Loucy (cell line): ENCODE measurements at regions not wholly inside any gene's neighbourhood (a gene's known extent, or its start where the extent isn't known, plus 50 kb on each side); places are given as distances from the start of the nearest gene placed in this dataset.
A peak's percentile ranks its signal among the peaks of the same experiment; 100 is the strongest.

Source experiments
- H2AFZ ChIP-seq: fragments of 200-600 bp; sonication (generic); 2 replicates; pipeline ENCODE4 v1.6.0; 2016; ENCODE audit warnings: antibody characterized with exemption, mild to moderate bottlenecking, low read length, moderate library complexity
- H3F3A ChIP-seq: fragments of 200-600 bp; 2 replicates; pipeline ENCODE4 v1.6.0; 2016; ENCODE audit warnings: antibody characterized with exemption, low read depth, mild to moderate bottlenecking
- H3K27me3 ChIP-seq: fragments of 200-600 bp; sonication (generic); 2 replicates; pipeline ENCODE4 v1.6.1; 2014; ENCODE audit warnings: low read length, mild to moderate bottlenecking; ENCODE audit not compliant: insufficient read depth, poor library complexity, severe bottlenecking
- H3K36me3 ChIP-seq: fragments of 200-600 bp; sonication (generic); 2 replicates; pipeline ENCODE4 v1.6.1; 2016; ENCODE audit warnings: low read length; ENCODE audit not compliant: insufficient read depth
- H3K4me1 ChIP-seq: fragments of 200-600 bp; sonication (generic); 2 replicates; pipeline ENCODE4 v1.5.1; 2014; ENCODE audit warnings: low read length, mild to moderate bottlenecking; ENCODE audit not compliant: insufficient read depth, poor library complexity, severe bottlenecking
- H3K4me2 ChIP-seq: fragments of 200-600 bp; sonication (generic); 2 replicates; pipeline ENCODE4 v1.6.0; 2014; ENCODE audit warnings: antibody characterized with exemption, low read length, low read depth, mild to moderate bottlenecking; ENCODE audit not compliant: poor library complexity, severe bottlenecking
- H3K4me3 ChIP-seq: fragments of 200-600 bp; sonication (generic); 2 replicates; pipeline ENCODE4 v1.5.1; 2014; ENCODE audit warnings: low read length, mild to moderate bottlenecking, mixed read lengths; ENCODE audit not compliant: poor library complexity, severe bottlenecking
- H3K79me2 ChIP-seq: fragments of 200-600 bp; sonication (generic); 2 replicates; pipeline ENCODE4 v1.6.1; 2014; ENCODE audit warnings: low read length; ENCODE audit not compliant: insufficient read depth
- H3K9ac ChIP-seq: fragments of 200-600 bp; sonication (generic); 2 replicates; pipeline ENCODE4 v1.6.0; 2014; ENCODE audit warnings: mild to moderate bottlenecking, low read depth, low read length, moderate library complexity; ENCODE audit not compliant: poor library complexity, severe bottlenecking
- H3K9me2 ChIP-seq: fragments of 200-600 bp; sonication (generic); replicated peaks from 2 replicates; pipeline ENCODE4 v1.6.1; 2016; ENCODE audit warnings: low read depth, low read length, mixed read lengths
- H3K9me3 ChIP-seq: fragments of 200-600 bp; sonication (generic); 2 replicates; pipeline ENCODE4 v1.6.1; 2014; ENCODE audit warnings: mild to moderate bottlenecking, antibody characterized with exemption, low read length, low read depth; ENCODE audit not compliant: insufficient read depth
- H4K20me1 ChIP-seq: fragments of 200-600 bp; sonication (generic); 2 replicates; pipeline ENCODE4 v1.6.0; 2014; ENCODE audit warnings: antibody characterized with exemption, low read length, mild to moderate bottlenecking; ENCODE audit not compliant: insufficient read depth, poor library complexity, severe bottlenecking
- EZH2phosphoT487 ChIP-seq: fragments of 200-600 bp; IDR thresholded peaks from 2 replicates; pipeline ENCODE4 v1.6.1; 2018; ENCODE audit warnings: antibody characterized with exemption, mild to moderate bottlenecking, moderate library complexity, borderline replicate concordance
- TF ChIP-seq, protein P1 (sequence below): fragments of 200-600 bp; sonication (generic); conservative IDR thresholded peaks from 2 replicates; pipeline ENCODE4 v1.5.1; 2014; ENCODE audit warnings: mild to moderate bottlenecking, antibody characterized with exemption, low read length

DNA sequence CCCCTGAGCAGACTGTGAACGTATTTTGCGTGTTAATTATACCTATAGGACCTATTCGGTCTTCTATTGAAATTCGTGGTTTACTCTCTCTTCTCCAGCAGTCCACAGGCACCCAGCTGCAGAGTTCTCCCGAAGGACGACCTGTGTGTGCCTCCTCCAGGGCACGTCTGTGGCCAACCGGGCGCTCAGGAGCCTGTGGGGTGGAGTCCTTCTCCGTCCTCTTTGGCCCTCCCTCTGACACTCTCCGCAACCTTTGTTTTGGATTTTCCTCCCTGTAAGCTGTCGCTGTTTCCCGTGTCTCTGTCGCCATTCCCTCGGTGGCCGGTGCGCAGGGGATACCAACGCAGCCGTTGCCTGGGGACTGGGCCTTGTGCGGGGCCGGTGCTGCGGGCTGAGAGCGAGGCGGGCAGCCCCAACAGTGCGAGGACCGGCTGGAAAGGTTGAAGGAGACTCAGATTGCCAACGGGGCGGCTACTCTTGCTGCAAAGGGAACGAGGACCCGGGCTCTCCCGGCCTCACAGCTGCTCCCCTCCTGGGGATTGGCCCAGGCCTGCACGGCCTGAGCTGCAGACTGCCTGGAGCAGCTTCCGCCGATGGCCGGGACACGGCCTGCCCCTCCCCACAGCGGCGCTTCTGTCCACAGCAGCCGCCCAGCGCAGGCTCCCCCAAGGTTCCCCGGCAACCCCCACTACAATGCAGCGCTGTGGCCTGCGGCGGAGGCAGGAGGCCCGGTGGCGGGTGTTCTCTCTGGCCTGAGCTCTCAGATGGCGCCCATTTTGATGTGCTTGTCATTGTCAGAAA lies 221.0 kb downstream of the MTX2 start:
- H3K9me2 ChIP-seq, result no peaks in the 10 kb centered on the region
- no peak overlapping the region for H2AFZ ChIP-seq
- no peaks in the 10 kb centered on the region for H3K79me2 ChIP-seq
- no peaks in the 10 kb centered on the region for H3K27me3 ChIP-seq
- no peaks in the 10 kb centered on the region for H3K36me3 ChIP-seq
- no peak overlapping the region for H3K4me3 ChIP-seq
- H4K20me1 ChIP-seq, result no peaks in the 10 kb centered on the region
- no peaks in the 10 kb centered on the region for H3K9me3 ChIP-seq
- H3K4me1 ChIP-seq, result peaks cover 41% of the 10 kb centered on the region
- no peak overlapping the region for H3K9ac ChIP-seq
- peak overlapping the region; percentile 55 for H3K4me2 ChIP-seq
- TF ChIP-seq, protein P1, sequence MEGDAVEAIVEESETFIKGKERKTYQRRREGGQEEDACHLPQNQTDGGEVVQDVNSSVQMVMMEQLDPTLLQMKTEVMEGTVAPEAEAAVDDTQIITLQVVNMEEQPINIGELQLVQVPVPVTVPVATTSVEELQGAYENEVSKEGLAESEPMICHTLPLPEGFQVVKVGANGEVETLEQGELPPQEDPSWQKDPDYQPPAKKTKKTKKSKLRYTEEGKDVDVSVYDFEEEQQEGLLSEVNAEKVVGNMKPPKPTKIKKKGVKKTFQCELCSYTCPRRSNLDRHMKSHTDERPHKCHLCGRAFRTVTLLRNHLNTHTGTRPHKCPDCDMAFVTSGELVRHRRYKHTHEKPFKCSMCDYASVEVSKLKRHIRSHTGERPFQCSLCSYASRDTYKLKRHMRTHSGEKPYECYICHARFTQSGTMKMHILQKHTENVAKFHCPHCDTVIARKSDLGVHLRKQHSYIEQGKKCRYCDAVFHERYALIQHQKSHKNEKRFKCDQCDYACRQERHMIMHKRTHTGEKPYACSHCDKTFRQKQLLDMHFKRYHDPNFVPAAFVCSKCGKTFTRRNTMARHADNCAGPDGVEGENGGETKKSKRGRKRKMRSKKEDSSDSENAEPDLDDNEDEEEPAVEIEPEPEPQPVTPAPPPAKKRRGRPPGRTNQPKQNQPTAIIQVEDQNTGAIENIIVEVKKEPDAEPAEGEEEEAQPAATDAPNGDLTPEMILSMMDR, result no peak
- no peak for TF ChIP-seq EZH2phosphoT487
- H3F3A ChIP-seq, result peaks cover 8% of the 10 kb centered on the region; the same call in 1 of the 2 replicates

DNA sequence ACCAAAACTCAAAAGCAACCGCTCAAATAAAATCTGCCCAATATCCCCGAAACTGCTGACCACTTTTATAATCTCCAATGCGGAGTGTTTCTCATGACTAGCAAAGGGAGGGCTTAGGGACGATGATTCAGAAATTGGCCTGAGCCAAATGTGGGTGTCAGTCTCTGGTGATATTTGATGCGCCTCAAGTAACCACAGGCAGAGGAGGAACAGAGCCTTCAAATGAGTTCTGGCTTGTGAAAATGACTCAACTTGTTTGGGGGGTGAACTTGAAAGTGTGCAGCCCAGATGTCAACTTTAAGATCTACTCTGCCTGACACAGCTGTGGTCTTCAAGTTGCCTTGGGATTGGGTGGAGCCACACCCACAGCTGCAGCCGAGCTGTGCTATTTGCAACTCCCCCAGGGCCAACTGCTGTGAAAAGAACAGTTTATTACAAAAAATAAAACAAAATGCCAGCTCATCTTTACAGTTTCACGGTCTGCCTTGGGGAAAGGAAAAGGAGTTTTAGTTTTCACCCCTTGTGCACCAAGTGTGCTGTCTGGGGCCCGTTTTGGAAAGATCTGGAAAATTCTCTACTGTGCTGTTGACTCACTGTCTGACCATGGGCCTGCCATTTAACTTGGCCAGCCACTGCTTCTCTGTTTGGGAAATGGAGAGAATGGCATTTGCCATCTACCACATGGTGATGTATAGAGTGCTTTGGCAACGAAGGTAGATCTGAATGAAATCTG lies 222.1 kb downstream of the MTX2 start:
- H3K9ac ChIP-seq, result peak overlapping the region; percentile 27

DNA sequence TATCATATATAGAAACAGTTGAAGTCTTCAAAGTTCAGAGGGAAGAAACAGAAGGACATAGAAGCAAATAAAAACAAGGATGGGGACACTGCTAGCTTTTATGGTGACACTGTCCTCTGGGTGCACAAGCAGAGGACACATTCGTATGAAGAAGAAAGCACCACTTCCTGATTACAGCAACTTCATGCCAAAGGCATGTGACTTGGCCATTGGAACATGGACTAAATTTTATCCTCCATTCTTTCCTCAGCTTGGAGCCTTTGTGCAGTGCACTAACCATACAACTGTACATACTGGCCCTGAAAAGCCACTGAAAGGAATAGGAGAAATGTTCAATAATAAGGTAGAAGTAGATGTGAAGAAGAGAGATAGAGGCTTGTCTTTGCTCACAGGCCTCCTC lies 223.3 kb downstream of the MTX2 start:
- no peak overlapping the region for H3K4me3 ChIP-seq
- H3K9ac ChIP-seq, result no peak overlapping the region
- H3K4me2 ChIP-seq, result no peak overlapping the region
- no peaks in the 10 kb centered on the region for H3K27me3 ChIP-seq
- H3F3A ChIP-seq, result peaks cover 8% of the 10 kb centered on the region; the same call in 1 of the 2 replicates
- TF ChIP-seq, protein P1, result no peak
- no peak for TF ChIP-seq EZH2phosphoT487
- H3K79me2 ChIP-seq, result no peaks in the 10 kb centered on the region
- H4K20me1 ChIP-seq, result no peaks in the 10 kb centered on the region
- H3K9me3 ChIP-seq, result no peaks in the 10 kb centered on the region
- H3K4me1 ChIP-seq, result peaks cover 41% of the 10 kb centered on the region
- no peaks in the 10 kb centered on the region for H3K36me3 ChIP-seq
- no peak overlapping the region for H2AFZ ChIP-seq
- no peaks in the 10 kb centered on the region for H3K9me2 ChIP-seq

More for the DNA sequence above, 222.1 kb downstream of the MTX2 start:
- peak overlapping the region; percentile 40 for H3K4me3 ChIP-seq
- peak overlapping the region; percentile 65; the same call in 1 of the 2 replicates for H2AFZ ChIP-seq
- H4K20me1 ChIP-seq, result no peaks in the 10 kb centered on the region
- no peaks in the 10 kb centered on the region for H3K79me2 ChIP-seq
- no peaks in the 10 kb centered on the region for H3K36me3 ChIP-seq
- H3K9me3 ChIP-seq, result no peaks in the 10 kb centered on the region
- peaks cover 8% of the 10 kb centered on the region; the same call in 1 of the 2 replicates for H3F3A ChIP-seq
- no peaks in the 10 kb centered on the region for H3K27me3 ChIP-seq
- H3K9me2 ChIP-seq, result no peaks in the 10 kb centered on the region
- H3K4me2 ChIP-seq, result peak overlapping the region; percentile 55
- TF ChIP-seq EZH2phosphoT487, result no peak
- TF ChIP-seq, protein P1, result no peak
- peaks cover 41% of the 10 kb centered on the region for H3K4me1 ChIP-seq
